ENCODE measurements at regions not wholly inside any gene's neighbourhood (a gene's known extent, or its start where the extent isn't known, plus 50 kb on each side); places are given as distances from the start of the nearest gene placed in this dataset.

DNA sequence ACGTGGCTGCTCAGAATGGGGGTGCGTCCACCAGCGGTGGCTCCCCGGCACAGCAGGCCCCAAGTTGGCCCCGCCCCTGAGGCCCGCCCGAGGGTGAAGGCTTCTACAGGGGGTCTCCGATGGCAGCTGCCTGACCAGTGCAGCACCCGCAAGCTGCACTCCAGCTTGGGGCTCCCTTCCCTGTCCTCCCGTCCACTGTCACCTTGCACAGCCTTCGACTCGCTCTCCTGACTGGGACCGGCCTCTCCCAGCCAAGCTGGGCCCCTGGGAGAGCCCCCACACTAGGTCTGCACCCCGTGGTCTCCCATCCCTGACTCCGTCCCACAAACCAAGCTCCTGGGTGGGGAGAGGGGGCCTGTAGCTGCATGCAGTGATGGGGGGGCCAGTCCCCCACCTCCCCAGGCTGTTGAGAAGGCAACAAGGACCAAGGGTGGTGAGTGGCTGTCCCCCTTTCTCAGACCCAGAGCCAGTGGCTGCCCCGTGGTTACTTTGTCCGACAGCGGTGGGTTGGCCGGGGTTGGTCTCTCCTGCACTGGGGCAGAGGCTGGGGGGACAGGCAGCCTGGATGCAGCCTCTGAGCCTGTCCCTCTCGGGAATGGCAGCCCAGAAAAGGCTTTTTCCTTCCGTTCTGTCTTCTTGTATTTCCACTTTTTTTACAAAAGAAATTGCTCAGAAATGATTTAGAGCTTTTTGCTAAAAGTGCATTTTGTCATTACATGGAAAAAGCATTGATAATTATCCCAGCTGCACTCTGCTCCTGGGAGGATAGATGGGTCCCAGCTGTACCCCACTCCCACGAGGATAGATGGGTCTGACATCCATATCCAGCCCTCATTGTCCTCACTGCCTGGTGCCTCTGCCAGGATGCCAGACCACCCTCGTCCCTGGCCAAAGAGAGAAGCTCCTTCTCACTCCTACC, 217.0 kb downstream of the KIF26A start:
- no peak for DNase-seq (ENCODE audit: low read depth)

- no peak for DNase-seq (ENCODE audit: low read depth)
Measured at GRCh38 chr14:104356020-104356737, 217.8 kb downstream of the KIF26A start.

- no peak for DNase-seq (ENCODE audit: low read depth)
Measured at GRCh38 chr14:104356738-104357688, 218.6 kb downstream of the KIF26A start.

DNA sequence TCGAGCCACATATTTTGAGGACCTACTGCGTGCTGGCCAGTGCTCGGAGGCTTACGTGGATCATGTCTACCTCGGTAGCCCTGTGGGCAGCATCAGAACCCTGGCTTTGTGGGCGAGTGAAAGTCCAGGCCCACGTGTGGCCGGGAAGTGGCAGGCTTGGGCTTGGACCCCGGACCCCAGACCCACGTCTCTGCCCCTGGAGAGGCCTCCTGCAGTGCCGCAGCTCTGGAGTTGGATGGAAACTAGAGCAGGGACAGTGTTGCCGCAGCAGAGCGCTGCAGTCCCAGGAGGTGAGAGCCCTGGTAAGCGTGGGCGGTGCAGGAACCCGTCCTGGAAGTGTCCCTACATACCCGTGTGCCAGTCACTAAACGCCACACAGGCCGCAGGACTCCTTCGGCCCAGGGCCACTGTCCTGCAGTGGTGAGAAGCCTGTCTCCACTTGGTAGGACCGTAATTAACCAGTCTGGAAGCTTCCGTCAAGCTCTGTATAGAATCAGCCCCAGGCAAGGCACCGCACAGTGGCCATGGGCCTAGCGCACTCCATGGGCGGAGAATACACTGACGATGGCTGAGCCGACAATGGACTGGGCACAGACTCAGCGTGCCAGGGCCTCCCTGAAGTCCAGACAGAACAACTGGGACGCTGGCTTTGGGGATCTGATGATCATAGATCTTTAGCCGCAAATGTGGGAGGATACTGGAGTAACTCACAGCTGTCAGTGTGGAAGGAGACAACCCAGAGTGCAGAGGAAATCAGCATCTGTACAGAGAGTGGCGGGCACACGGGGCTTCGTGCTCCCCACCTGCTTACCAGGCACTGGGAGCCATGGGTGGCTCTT, 219.5 kb downstream of the KIF26A start:
- no peak for DNase-seq (ENCODE audit: low read depth)

DNA sequence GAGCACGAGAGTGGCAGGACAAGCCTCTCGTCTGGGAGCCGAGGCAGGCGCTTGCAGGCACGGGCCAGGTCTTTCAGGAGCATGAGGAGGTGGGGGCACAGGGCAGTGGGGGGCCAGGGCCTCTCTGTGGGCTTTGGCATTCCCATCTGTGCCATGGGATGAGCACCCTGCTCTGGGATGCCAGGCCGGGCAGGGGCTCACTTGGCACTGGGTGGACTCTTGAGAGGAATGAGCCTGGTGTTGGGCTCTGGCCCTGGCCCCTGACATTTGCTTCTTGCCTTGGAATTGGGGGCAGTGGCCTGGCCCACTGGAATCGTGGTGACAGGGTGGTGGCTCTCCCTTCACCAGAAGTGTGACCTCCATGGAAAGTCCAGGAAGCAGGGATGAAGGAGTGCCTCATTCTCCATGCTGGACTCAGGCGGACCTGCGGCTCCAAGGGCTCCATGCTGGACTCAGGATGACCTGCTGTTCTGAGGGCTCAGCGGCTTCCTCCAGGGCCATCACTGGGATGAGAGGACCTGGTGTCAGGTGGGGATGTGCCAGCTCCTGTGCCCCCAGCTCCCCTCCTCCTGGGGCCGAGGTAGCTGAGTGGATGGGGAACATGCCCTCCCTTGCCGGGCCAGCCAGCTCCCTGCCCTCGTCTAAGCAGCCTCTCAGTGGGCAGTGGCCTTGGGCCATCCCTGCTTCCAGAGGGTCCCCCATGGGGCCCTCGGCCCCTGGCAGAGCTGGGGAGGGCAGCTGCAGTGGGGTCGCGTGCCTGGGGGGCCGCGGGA, 220.3 kb downstream of the KIF26A start:
- no peak for DNase-seq (ENCODE audit: low read depth)

GRCh38 chr14:104359301-104359968, 220.1 kb upstream of the C14orf180 start:
- DNase-seq (ENCODE audit: low read depth): no peak

- DNase-seq (ENCODE audit: low read depth): no peak
Measured at GRCh38 chr14:104359969-104360442, 219.6 kb upstream of the C14orf180 start.

DNA sequence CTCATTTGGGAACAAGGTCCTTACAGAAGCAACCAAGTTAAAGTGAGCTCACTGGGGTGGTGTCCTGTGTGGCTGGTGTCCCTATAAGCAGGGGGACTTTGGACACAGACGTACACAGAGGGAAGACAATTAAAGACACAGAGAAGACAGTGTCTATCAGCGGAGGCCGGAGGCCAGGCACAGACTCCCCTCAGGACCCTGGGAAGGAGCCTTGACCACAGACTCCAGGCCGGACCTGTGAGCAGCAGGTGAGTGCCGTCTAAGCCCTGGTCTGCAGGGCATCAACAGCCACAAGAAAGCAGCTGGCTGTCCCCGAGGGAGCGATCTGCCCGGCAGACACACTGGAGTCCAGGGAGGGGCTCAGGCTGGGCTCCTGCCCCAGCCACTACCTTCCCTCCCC, 219.1 kb upstream of the C14orf180 start:
- DNase-seq (ENCODE audit: low read depth): no peak

DNA sequence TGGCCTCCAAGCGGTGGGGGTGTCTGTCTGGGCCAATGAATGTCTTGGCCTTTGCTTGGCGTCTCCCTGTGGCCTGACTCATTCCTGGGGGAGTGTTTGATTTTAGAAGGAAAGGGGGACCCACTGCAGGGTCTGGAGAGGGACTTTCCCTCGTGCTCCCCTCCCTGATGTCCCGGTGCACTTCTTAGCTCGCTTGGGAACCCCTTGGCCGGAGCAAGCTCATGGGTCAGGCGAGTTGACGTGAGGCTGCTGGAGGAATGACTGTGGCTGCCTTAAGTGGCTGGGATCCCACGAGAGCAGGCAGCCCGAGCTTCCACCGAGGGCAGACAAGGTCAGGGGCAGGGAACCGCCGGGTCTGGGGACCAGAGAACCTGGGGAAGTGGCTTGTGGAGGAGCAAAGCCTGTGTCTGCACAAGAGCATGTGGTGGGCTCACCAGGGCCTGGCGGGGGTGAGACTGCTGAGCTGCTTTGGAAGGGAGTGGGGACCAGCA, 218.4 kb upstream of the C14orf180 start:
- DNase-seq (ENCODE audit: low read depth): no peak

DNA sequence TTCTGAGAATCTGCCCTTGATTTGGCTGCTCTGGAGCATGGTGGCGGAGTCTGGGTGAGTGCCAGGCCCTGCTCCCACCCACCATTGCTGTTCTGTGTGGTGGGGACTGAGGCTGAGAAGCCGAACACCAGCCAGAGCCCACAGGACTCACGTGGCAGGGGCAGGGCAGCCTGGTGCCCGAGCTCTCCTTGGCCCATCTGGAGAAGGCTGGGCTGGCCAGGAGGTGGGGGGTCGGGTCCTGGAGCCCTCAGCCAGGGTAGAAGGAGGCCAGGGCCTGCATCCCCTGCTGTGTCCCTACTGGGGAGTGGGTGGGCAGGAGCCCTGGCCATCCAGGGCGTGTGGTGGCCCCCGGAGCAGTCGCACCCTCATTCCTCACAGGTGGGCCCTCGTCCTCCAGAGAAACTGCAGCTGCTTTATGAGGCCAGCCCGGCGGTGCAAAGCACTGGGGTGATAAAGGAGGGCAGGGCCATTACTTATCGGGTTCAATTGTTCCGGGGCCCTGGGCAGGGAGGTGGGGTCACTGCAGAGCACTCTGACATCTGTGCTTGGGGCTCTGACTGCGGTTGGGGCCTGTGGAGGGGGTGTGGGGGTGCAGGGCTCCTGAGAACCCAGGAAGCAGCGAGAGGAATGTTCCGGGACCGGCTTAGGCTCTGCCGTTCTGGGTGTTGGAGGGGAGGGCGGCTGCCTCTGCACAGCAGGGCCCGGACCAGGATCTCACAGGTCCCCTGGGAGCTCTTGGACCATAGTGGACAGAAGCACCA, 217.5 kb upstream of the C14orf180 start:
- DNase-seq (ENCODE audit: low read depth): no peak

GRCh38 chr14:104362761-104363605, 216.6 kb upstream of the C14orf180 start:
- no peak for DNase-seq (ENCODE audit: low read depth)

- DNase-seq (ENCODE audit: low read depth): no peak
Measured at GRCh38 chr14:104363891-104364760, 215.4 kb upstream of the C14orf180 start.

GRCh38 chr14:104364830-104365229, 214.7 kb upstream of the C14orf180 start:
- DNase-seq (ENCODE audit: low read depth): no peak

GRCh38 chr14:104366931-104367865, 212.4 kb upstream of the C14orf180 start:
- DNase-seq (ENCODE audit: low read depth): no peak
